Activated CD8-positive, alpha-beta memory T cell treated with anti-CD3 and anti-CD28 coated beads, Interleukin-2, amount 10 ng/mL, durations not matched to agents 7 days and 5 days (primary cell): ENCODE measurements at regions not wholly inside any gene's neighbourhood (a gene's known extent, or its start where the extent isn't known, plus 50 kb on each side); places are given as distances from the start of the nearest gene placed in this dataset.

Source experiments
- ATAC-seq: fragments of 150-1000 bp; cut with Tn5 transposase; one replicate; pipeline ENCODE4 v1.10.0; 2021; ENCODE audit warnings: moderate library complexity
- CTCF ChIA-PET: fragments of 350-600 bp; sonication (Branson Sonifier 250); formaldehyde crosslinking; loops from one replicate; lab custom pipeline; 2021; ENCODE audit warnings: antibody characterized with exemption; lab: Charles Lee
- DNase-seq: peaks from one replicate; pipeline ENCODE4 v3.0.0-alpha.2; 2020
- H3K27ac Mint-ChIP-seq: one replicate; pipeline ENCODE4 v1.8.0; 2021; ENCODE audit warnings: mild to moderate bottlenecking, mixed read lengths
- H3K27me3 Mint-ChIP-seq: one replicate; pipeline ENCODE4 v1.8.0; 2021; ENCODE audit warnings: mixed read lengths
- H3K36me3 Mint-ChIP-seq: one replicate; pipeline ENCODE4 v1.8.0; 2021; ENCODE audit warnings: mild to moderate bottlenecking, mixed read lengths
- H3K4me1 Mint-ChIP-seq: one replicate; pipeline ENCODE4 v1.8.0; 2021; ENCODE audit warnings: mixed read lengths
- H3K4me3 Mint-ChIP-seq: one replicate; pipeline ENCODE4 v1.8.0; 2021; ENCODE audit warnings: mild to moderate bottlenecking, moderate library complexity, mixed read lengths
- H3K9me3 Mint-ChIP-seq: one replicate; pipeline ENCODE4 v1.8.0; 2022; ENCODE audit warnings: low read depth, mixed read lengths

DNA sequence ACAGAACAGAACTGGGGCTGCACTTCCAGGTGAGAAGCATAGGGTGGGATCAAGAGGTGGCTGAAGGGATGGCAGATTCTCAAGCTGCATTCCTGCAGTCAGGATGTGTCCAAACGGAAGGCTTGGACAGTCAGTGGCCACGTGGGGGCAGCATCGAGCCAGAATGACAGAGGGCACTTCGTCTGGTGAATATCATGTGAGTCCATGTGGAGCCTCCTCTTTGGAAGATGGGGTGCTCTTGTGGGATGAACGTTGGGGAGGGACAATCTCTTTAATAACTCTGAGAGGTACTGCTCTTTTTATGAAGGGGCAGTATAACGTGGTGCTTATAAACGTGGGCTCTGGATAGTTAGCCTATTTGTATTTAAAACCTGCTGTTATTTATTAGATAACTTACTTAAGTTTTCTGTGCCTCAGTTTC, 154.9 kb upstream of the NAV2 start:
- ATAC-seq, result peak; percentile 55
- CTCF ChIA-PET, result interaction anchor here (0.8 to 2.3 kb wide), 9 partner anchors 10 to 487 kb away, joined by 3 to 16 read pairs (median 4); no protein-coding TSS in a partner anchor

DNA sequence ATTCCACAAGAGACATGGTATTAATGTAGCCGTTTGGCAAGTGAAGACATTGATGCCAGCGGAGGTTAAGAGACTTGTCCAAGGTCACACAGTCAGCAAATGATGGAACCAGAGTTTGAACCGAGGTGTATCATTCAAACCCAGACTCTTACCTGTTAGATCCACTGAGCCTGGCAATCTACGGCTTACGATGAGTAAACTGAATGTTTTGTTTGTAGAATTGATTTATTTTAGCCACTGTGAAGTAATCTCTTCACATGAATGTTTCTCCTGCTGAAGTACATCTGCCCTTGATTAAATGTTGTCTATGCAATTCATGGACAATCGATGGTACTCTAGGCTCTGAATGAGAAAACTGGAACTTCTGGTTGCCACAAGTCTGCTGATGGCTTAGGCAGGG, 155.5 kb upstream of the NAV2 start:
- H3K27ac Mint-ChIP-seq, result no peak overlapping the region
- H3K4me3 Mint-ChIP-seq, result no peak overlapping the region
- no peaks in the 10 kb centered on the region for H3K36me3 Mint-ChIP-seq
- H3K9me3 Mint-ChIP-seq, result no peaks in the 10 kb centered on the region
- CTCF ChIA-PET, result interaction anchor here (0.8 to 2.3 kb wide), 9 partner anchors 11 to 486 kb away, joined by 3 to 16 read pairs (median 4); no protein-coding TSS in a partner anchor
- H3K27me3 Mint-ChIP-seq, result peaks cover 30% of the 10 kb centered on the region
- DNase-seq, result no peak
- no peak for ATAC-seq
- no peaks in the 10 kb centered on the region for H3K4me1 Mint-ChIP-seq

More for the DNA sequence above, 154.9 kb upstream of the NAV2 start:
- no peak overlapping the region for H3K27ac Mint-ChIP-seq
- peaks cover 27% of the 10 kb centered on the region for H3K27me3 Mint-ChIP-seq
- DNase-seq, result peak; percentile 77
- H3K36me3 Mint-ChIP-seq, result no peaks in the 10 kb centered on the region
- H3K9me3 Mint-ChIP-seq, result no peaks in the 10 kb centered on the region
- H3K4me1 Mint-ChIP-seq, result no peaks in the 10 kb centered on the region
- no peak overlapping the region for H3K4me3 Mint-ChIP-seq

DNA sequence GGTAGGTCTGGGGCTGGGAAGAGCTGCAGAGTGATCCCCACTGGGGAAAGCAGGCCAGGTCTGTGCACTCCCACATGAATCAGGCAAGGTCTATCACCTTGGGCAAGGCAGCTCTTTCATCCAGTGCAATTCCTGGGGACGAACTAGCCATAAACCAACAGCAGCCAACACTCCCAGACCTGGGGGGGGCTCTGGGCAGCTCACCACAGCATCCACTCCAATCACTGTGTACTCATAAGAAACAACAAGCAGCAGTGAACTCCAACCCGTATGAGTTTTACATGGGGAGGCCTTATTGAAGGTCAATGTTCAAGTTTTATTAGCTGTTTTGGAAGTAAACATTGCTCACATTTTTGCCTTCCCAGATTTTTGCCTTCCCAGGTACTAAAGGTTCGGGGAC, 157.4 kb upstream of the NAV2 start:
- no peak for ATAC-seq
- H3K27me3 Mint-ChIP-seq, result peaks cover 26% of the 10 kb centered on the region
- H3K4me1 Mint-ChIP-seq, result no peaks in the 10 kb centered on the region
- no peak overlapping the region for H3K27ac Mint-ChIP-seq
- no peaks in the 10 kb centered on the region for H3K36me3 Mint-ChIP-seq
- DNase-seq, result no peak
- H3K4me3 Mint-ChIP-seq, result no peak overlapping the region
- no peaks in the 10 kb centered on the region for H3K9me3 Mint-ChIP-seq
- CTCF ChIA-PET, result interaction anchor here (1.0 to 4.3 kb wide), 5 partner anchors 8 to 485 kb away, joined by 3 to 35 read pairs (median 6); no protein-coding TSS in a partner anchor

DNA sequence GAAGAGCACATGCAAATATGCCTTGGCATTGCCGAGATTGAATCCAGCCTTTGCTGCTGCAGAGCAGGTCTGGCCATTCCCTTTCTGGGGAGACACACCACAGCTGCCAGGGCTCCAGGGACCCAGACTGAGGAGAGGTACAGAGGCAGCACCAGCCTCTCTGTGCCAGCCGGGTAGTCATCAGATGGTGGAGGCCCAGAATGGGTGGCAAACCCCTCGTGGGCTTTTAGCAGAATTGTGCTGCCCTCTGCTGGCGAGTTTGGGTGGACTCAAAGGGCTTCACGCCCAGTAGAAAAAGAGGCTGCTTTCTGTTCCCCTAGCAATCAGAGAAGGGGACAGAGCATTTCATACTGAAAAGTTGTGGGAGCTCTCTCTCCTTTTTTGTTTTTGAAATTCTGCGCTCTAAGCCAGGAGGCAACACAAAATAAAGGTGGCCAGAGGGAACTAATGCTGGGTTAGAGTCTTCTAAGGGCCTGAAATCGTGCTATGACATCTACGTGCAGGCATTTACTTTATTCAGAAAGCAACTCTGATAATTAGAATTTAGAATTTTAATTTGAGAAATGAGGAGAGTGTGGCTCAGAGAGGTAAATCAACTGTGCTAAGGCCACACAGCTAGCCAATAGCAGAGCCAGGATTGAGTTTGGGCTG, 158.8 kb upstream of the NAV2 start:
- Mint-ChIP-seq H3K9me3 (no peaks in the 10 kb centered on the region), H3K27ac (no peak overlapping the region), H3K36me3 (no peaks in the 10 kb centered on the region), H3K27me3 (peaks cover 11% of the 10 kb centered on the region), H3K4me3 (no peak overlapping the region), H3K4me1 (no peaks in the 10 kb centered on the region)
- CTCF ChIA-PET, result interaction anchor here (0.6 to 4.3 kb wide), 12 partner anchors 10 to 488 kb away, joined by 3 to 35 read pairs (median 4); no protein-coding TSS in a partner anchor
- DNase-seq (peak; percentile 75), ATAC-seq (peak; percentile 64)

DNA sequence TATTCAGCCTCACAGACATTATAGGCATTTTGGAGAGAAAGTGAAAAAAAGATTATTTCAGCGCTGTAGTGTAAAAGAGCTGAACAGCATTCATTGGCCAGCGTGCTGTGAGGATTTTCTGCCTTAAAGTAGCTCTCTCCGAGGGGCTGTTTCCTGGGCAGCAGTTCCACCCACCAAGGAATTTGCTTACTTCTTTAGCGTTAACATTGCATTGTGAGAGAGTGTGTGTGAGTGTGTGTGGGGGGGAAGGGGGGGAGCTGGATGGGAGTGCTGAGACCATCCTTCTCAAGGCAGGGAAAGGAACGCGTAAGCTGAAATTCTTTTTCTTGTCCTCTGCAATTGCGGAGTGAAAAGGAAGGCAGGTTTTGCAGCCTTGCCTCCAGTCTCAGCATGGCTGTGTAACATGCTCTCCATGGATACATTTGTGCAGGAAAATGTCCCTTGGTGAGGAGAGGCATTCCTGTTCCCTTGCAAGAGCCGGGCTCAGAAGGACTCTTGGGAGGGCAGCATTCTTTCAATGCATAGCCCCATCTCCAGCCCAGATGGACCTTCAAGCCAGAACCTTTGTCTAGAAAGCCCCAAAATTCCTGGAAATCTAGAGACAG, 159.9 kb upstream of the NAV2 start:
- CTCF ChIA-PET, result interaction anchor here (0.8 to 4.3 kb wide), 7 partner anchors 11 to 483 kb away, joined by 3 to 35 read pairs (median 4); no protein-coding TSS in a partner anchor
- no peak for DNase-seq
- no peaks in the 10 kb centered on the region for H3K9me3 Mint-ChIP-seq
- no peaks in the 10 kb centered on the region for H3K4me1 Mint-ChIP-seq
- no peak for ATAC-seq
- no peaks in the 10 kb centered on the region for H3K36me3 Mint-ChIP-seq
- no peak overlapping the region for H3K4me3 Mint-ChIP-seq
- H3K27me3 Mint-ChIP-seq, result peaks cover 10% of the 10 kb centered on the region
- no peak overlapping the region for H3K27ac Mint-ChIP-seq

DNA sequence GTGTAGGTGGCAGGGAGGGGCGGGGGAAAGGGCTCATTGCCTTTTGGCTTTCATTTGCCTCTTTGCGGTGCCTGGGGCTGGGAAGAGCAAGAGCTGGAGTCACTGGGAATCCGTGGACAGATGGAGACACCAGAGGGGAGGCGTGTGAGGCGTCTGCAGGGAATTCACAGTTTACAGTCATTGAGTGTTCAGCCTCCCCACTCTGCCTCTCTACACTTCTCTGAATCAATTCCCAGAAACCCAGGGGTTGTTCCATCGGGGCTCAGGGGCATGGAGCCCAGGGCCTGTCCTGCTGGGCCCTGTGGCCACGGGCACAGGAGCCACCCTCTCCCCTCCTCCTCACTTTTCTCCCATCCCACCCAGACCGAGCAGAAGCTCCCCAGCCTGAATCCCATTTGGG, 160.5 kb upstream of the NAV2 start:
- H3K27ac Mint-ChIP-seq, result no peak overlapping the region
- no peak overlapping the region for H3K4me3 Mint-ChIP-seq
- no peaks in the 10 kb centered on the region for H3K4me1 Mint-ChIP-seq
- DNase-seq (no peak), ATAC-seq (no peak)
- H3K36me3 Mint-ChIP-seq, result no peaks in the 10 kb centered on the region
- no peaks in the 10 kb centered on the region for H3K9me3 Mint-ChIP-seq
- CTCF ChIA-PET, result interaction anchor here (1.0 to 4.3 kb wide), 5 partner anchors 10 to 482 kb away, joined by 3 to 35 read pairs (median 4); no protein-coding TSS in a partner anchor
- H3K27me3 Mint-ChIP-seq, result peaks cover 13% of the 10 kb centered on the region

DNA sequence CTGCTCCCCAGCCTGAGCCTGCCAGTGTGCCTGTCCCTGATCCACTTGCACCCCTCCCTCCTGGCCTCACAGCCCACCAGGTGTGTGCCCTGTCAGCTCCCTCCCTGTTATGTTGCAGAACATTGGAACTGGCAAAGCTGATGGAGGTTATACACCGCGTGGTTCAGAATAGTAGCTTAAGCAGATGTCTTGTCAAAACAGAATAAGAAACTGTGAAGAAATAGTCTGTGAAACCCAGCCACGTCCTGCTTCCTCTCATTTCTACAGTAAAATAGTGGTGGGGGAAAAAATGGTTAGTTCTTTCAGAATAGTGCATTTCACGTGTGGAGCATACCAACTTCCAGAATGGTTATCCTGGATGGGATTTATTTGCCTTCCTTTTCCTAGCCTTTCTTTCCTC, 161.2 kb upstream of the NAV2 start:
- Mint-ChIP-seq H3K27ac (no peak overlapping the region), H3K36me3 (no peaks in the 10 kb centered on the region), H3K4me3 (no peak overlapping the region), H3K9me3 (no peaks in the 10 kb centered on the region), H3K27me3 (peaks cover 13% of the 10 kb centered on the region), H3K4me1 (no peaks in the 10 kb centered on the region)
- CTCF ChIA-PET, result interaction anchor here (4.3 kb wide), 1 partner anchor 481 kb away, joined by 35 read pairs; no protein-coding TSS in a partner anchor
- no peak for ATAC-seq
- DNase-seq, result no peak

DNA sequence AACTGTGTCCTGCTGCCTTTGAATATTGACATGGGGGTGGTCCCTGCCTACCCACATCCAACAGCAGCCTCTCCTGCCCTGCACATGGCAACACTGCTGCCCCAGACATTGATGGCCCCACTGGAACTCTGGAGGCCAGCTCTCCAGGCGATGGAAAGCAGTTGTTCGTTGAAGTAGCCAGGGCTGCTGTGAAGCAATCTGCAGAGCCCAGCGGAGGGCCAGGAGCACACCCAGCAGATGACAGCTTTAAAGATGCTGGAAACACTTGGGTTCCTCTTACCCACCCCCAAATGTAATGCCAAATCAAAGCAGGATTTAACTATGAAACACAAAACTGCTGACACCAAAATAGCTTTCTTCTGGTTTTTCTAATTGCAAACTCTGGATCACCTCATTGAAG, 165.6 kb upstream of the NAV2 start:
- CTCF ChIA-PET, result interaction anchor here (0.6 to 2.3 kb wide), 6 partner anchors 13 to 561 kb away, joined by 3 to 7 read pairs (median 3); no protein-coding TSS in a partner anchor
- H3K27me3 Mint-ChIP-seq, result peaks cover 12% of the 10 kb centered on the region
- no peaks in the 10 kb centered on the region for H3K9me3 Mint-ChIP-seq
- DNase-seq (no peak), ATAC-seq (no peak)
- no peaks in the 10 kb centered on the region for H3K36me3 Mint-ChIP-seq
- H3K4me1 Mint-ChIP-seq, result no peaks in the 10 kb centered on the region
- no peak overlapping the region for H3K27ac Mint-ChIP-seq
- no peak overlapping the region for H3K4me3 Mint-ChIP-seq

DNA sequence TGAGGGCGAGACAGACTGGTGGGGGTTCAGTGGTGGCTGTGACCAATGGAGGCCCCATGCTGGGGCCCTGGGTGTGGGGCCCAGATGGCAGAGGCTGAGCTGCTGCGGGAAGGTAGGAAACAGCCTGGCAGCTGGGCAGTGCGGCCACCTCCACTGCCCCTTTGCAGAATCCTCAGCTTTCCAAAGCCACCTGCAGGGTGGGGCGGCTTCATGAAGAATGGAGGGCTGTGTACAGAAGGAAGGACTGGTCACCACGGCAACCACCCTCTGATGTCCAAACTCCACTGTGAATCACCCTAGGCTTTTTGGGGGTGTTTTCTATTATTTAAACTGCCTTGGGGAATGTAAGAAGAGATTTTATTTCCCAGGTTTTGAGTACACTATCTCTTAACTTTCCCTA, 166.3 kb upstream of the NAV2 start:
- no peak for DNase-seq
- H3K9me3 Mint-ChIP-seq, result no peaks in the 10 kb centered on the region
- no peaks in the 10 kb centered on the region for H3K4me1 Mint-ChIP-seq
- no peaks in the 10 kb centered on the region for H3K36me3 Mint-ChIP-seq
- CTCF ChIA-PET, result interaction anchor here (1.2 to 2.3 kb wide), 3 partner anchors 14 to 234 kb away, joined by 3 to 7 read pairs (median 3); no protein-coding TSS in a partner anchor
- no peak for ATAC-seq
- peaks cover 9% of the 10 kb centered on the region for H3K27me3 Mint-ChIP-seq
- no peak overlapping the region for H3K27ac Mint-ChIP-seq
- H3K4me3 Mint-ChIP-seq, result no peak overlapping the region

DNA sequence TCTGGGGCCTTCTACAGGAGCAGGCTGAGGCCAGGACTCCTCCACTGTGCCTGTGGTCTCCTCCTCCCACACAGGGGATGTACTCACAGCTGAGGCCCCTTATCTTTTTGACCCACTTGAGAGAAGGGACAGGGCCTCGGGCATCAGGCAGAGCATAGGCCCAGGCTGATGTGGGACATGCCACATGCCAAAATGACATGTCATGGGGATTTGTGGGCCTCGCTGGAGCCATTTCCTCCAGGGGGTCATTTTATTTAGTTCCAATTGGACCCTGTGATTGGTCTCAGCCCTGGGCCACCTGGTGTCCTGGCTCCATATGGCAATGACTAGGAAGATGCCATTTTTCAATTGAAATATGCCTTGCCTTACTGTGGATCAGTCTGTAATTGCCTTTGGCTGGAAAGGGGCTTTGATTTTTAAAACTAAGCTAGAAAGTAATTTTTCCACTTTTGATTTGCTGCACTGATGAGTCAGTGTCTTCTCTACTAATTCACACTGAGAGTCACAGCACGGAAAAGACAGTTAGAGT, 171.1 kb upstream of the NAV2 start:
- ATAC-seq (no peak), DNase-seq (no peak)
- CTCF ChIA-PET, result interaction anchor here (1.4 kb wide), 1 partner anchor 11 kb away, joined by 4 read pairs; no protein-coding TSS in a partner anchor
- Mint-ChIP-seq H3K4me3 (no peak overlapping the region), H3K4me1 (no peaks in the 10 kb centered on the region), H3K27me3 (peaks cover 8% of the 10 kb centered on the region), H3K27ac (no peak overlapping the region), H3K9me3 (no peaks in the 10 kb centered on the region), H3K36me3 (no peaks in the 10 kb centered on the region)

DNA sequence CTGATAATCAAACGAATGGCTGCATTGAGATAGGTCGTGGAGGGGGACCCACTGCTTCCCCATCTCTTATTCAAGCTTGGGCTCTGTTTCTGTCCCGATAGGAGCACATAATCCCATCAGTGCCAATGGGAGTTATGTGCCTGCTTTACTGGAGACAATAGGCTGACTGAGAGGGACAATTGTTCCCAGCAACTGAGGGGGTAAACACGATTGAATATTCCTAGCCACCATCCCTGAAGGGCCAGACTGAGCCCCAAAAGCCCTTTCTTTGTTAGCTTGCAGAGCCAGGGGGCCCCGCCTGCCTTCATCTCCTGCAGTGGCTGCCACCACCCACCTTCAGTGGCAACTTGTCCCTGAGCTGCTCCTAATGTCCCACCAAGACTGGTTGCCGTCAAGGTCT, 172.8 kb upstream of the NAV2 start:
- Mint-ChIP-seq H3K27ac (no peak overlapping the region), H3K9me3 (no peaks in the 10 kb centered on the region), H3K4me1 (no peaks in the 10 kb centered on the region), H3K27me3 (peaks cover 10% of the 10 kb centered on the region), H3K4me3 (no peak overlapping the region), H3K36me3 (no peaks in the 10 kb centered on the region)
- DNase-seq (no peak), ATAC-seq (no peak)
- CTCF ChIA-PET, result interaction anchor here (1.2 to 1.5 kb wide), 2 partner anchors 14 to 18 kb away, joined by 3 to 4 read pairs; no protein-coding TSS in a partner anchor

DNA sequence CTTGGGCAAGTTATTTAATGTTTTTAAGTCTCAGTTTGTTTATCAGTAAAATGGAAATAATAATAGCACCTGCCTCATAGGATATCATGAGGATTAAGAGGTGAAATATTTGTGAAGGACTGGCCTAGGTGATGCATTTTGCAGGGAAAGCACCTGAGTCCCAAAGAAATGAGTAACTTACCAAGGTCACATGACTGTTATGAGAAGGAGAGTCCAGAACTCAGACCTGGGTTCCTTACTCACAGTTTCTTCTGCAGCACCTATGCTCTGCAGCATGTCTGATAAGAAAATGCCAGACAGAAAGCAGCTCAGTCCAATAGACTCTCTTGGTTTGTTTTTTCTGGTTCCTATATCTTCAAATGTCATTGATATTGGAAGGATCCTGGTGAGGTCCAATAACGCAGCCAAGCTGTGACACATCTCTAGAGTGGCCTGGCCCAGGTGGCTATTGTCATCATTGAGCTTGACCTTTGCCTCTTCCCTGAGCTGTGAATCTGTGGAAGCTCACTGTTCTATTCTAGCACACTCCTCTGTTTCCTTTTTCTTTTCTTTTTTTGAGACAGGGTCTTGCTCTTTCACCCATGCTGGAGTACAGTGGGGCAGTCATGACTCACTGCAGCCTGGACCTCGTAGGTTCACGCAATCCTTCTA, 174.7 kb upstream of the NAV2 start:
- Mint-ChIP-seq H3K4me1 (no peaks in the 10 kb centered on the region), H3K36me3 (no peaks in the 10 kb centered on the region), H3K9me3 (no peaks in the 10 kb centered on the region), H3K27ac (no peak overlapping the region), H3K27me3 (peaks cover 5% of the 10 kb centered on the region), H3K4me3 (no peak overlapping the region)
- ATAC-seq, result no peak
- CTCF ChIA-PET, result no interaction called here
- DNase-seq, result no peak

DNA sequence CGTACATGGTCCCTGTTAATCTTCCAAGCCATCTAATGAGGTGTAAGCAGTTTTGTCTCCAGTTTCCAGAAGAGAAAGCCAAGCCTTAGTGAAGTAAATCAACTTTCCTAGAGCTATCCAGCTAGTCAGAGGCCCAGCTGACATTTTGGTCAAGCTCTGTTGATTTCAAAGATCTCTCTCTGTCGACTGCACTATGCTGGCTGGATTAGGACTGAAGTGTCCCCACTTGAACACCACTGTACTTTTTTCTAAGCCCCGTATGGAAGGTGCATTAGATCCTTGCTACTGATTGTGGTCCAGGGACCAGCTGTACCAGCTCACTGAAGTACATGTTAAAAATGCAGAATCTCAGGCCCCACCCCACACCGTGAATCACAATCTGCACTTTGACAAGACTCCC, 176.5 kb upstream of the NAV2 start:
- H3K27ac Mint-ChIP-seq, result no peak overlapping the region
- ATAC-seq (no peak), DNase-seq (no peak)
- H3K4me3 Mint-ChIP-seq, result no peak overlapping the region
- peaks cover 4% of the 10 kb centered on the region for H3K27me3 Mint-ChIP-seq
- no peaks in the 10 kb centered on the region for H3K36me3 Mint-ChIP-seq
- no peaks in the 10 kb centered on the region for H3K4me1 Mint-ChIP-seq
- CTCF ChIA-PET, result interaction anchor here (0.7 kb wide), 1 partner anchor 465 kb away, joined by 3 read pairs; no protein-coding TSS in a partner anchor
- H3K9me3 Mint-ChIP-seq, result no peaks in the 10 kb centered on the region
